ENCODE measurements at regions not wholly inside any gene's neighbourhood (a gene's known extent, or its start where the extent isn't known, plus 50 kb on each side); places are given as distances from the start of the nearest gene placed in this dataset.
"Not testable (repeated sequence)": the region's sequence is repeated elsewhere in the genome, so short reads cannot be mapped to it uniquely, and the experiment has no call there.

GRCh38 chr2:39991298-39991697, 212.2 kb upstream of the THUMPD2 start:
- Mint-ChIP-seq H3K27me3 (ENCODE audit: low read depth, poor library complexity) (no peaks in the 10 kb centered on the region), H3K27ac (no peak overlapping the region), H3K36me3 (ENCODE audit: low read depth) (no peaks in the 10 kb centered on the region), H3K9me3 (peaks cover 5% of the 10 kb centered on the region), H3K4me1 (no peaks in the 10 kb centered on the region), H3K4me3 (no peak overlapping the region)
- TF ChIP-seq CTCF (IDR thresholded peaks at IDR 0.05): no peak
- DNase-seq: no peak

- TF ChIP-seq CTCF (IDR thresholded peaks at IDR 0.05): no peak
- no peak for DNase-seq
- H3K27ac Mint-ChIP-seq: no peak overlapping the region
- H3K4me1 Mint-ChIP-seq: no peaks in the 10 kb centered on the region
- H3K36me3 Mint-ChIP-seq (ENCODE audit: low read depth): no peaks in the 10 kb centered on the region
- no peak overlapping the region for H3K4me3 Mint-ChIP-seq
- H3K27me3 Mint-ChIP-seq (ENCODE audit: low read depth, poor library complexity): no peaks in the 10 kb centered on the region
- peaks cover 10% of the 10 kb centered on the region for H3K9me3 Mint-ChIP-seq
Measured at GRCh38 chr2:39990335-39990900, 211.4 kb upstream of the THUMPD2 start.

GRCh38 chr2:39989888-39990287, 210.8 kb upstream of the THUMPD2 start:
- DNase-seq: no peak
- peaks cover 15% of the 10 kb centered on the region for H3K9me3 Mint-ChIP-seq
- no peaks in the 10 kb centered on the region for H3K4me1 Mint-ChIP-seq
- no peak overlapping the region for H3K4me3 Mint-ChIP-seq
- no peaks in the 10 kb centered on the region for H3K27me3 Mint-ChIP-seq (ENCODE audit: low read depth, poor library complexity)
- TF ChIP-seq CTCF (IDR thresholded peaks at IDR 0.05): no peak
- no peaks in the 10 kb centered on the region for H3K36me3 Mint-ChIP-seq (ENCODE audit: low read depth)
- no peak overlapping the region for H3K27ac Mint-ChIP-seq

- no peak for DNase-seq
- no peak for TF ChIP-seq CTCF (IDR thresholded peaks at IDR 0.05)
- Mint-ChIP-seq H3K27me3 (ENCODE audit: low read depth, poor library complexity) (peaks cover 4% of the 10 kb centered on the region), H3K4me3 (no peak overlapping the region), H3K4me1 (no peaks in the 10 kb centered on the region), H3K27ac (no peak overlapping the region), H3K9me3 (peaks cover 14% of the 10 kb centered on the region), H3K36me3 (ENCODE audit: low read depth) (no peaks in the 10 kb centered on the region)
Measured at GRCh38 chr2:39981883-39982311, 202.8 kb upstream of the THUMPD2 start.

GRCh38 chr2:39975476-39976020, 196.5 kb upstream of the THUMPD2 start:
- no peak for DNase-seq
- Mint-ChIP-seq H3K4me1 (no peaks in the 10 kb centered on the region), H3K9me3 (peaks cover 11% of the 10 kb centered on the region), H3K27ac (no peak overlapping the region), H3K27me3 (ENCODE audit: low read depth, poor library complexity) (no peaks in the 10 kb centered on the region), H3K4me3 (no peak overlapping the region), H3K36me3 (ENCODE audit: low read depth) (no peaks in the 10 kb centered on the region)
- TF ChIP-seq CTCF (IDR thresholded peaks at IDR 0.05): no peak

GRCh38 chr2:39968037-39968436, 189.0 kb upstream of the THUMPD2 start:
- no peak for TF ChIP-seq CTCF (IDR thresholded peaks at IDR 0.05)
- H3K9me3 Mint-ChIP-seq: peaks cover 9% of the 10 kb centered on the region
- no peaks in the 10 kb centered on the region for H3K36me3 Mint-ChIP-seq (ENCODE audit: low read depth)
- no peak for DNase-seq
- H3K27ac Mint-ChIP-seq: peak overlapping the region; percentile 59
- H3K27me3 Mint-ChIP-seq (ENCODE audit: low read depth, poor library complexity): peaks cover 3% of the 10 kb centered on the region
- peaks cover 5% of the 10 kb centered on the region for H3K4me1 Mint-ChIP-seq
- no peak overlapping the region for H3K4me3 Mint-ChIP-seq

GRCh38 chr2:39960681-39961080, 181.6 kb upstream of the THUMPD2 start:
- not testable (repeated sequence) for DNase-seq; H3K4me3 Mint-ChIP-seq; H3K27ac Mint-ChIP-seq; H3K4me1 Mint-ChIP-seq; H3K36me3 Mint-ChIP-seq (ENCODE audit: low read depth); H3K27me3 Mint-ChIP-seq (ENCODE audit: low read depth, poor library complexity); H3K9me3 Mint-ChIP-seq
